Right lobe of liver (tissue), 4 donors: ENCODE measurements at regions not wholly inside any gene's neighbourhood (a gene's known extent, or its start where the extent isn't known, plus 50 kb on each side); places are given as distances from the start of the nearest gene placed in this dataset.

Experiments used
- CTCF ChIP-seq, 4 donors: fragments of 200-600 bp in 3 of 4; fragments of 450-650 bp in 1 of 4; IDR thresholded peaks; one replicate each; pipeline versions ENCODE4 v1.5.1 to v1.8.0; 2016 to 2022; ENCODE audit warnings: antibody characterized with exemption in 4 of 4, mild to moderate bottlenecking in 2 of 4
- POLR2A ChIP-seq: fragments of 450-650 bp; IDR thresholded peaks from one replicate; pipeline ENCODE4 v1.6.1; 2017; ENCODE audit warnings: antibody characterized with exemption, mild to moderate bottlenecking
- donor health status: DM: no; HTN: no; CAD: no.
- donor health status: DM: no; HTN: no; CAD: no.
- donor health status: DM: no; HTN: yes; CAD: no.

GRCh38 chr5:98110791-98111190 is 662.7 kb upstream of the RGMB start:
- TF ChIP-seq CTCF (IDR thresholded peaks at IDR 0.05) (no peak), POLR2A (no peak)
